K562 (cell line): ENCODE measurements at regions not wholly inside any gene's neighbourhood (a gene's known extent, or its start where the extent isn't known, plus 50 kb on each side); places are given as distances from the start of the nearest gene placed in this dataset.

Experiments
- ATAC-seq: fragments of 200-7000 bp; cut with Tn5 transposase; 3 replicates; pipeline ENCODE4 v1.9.1; 2020; ENCODE audit warnings: moderate library complexity
- BruUV-seq: library from RNA; stranded (reverse); fragments of 400-500 nt; replicated peaks from 2 replicates; lab custom pipeline; 2021; lab: Mats Ljungman, UMichigan
- CTCF ChIA-PET: fragments of 300-600 bp; formaldehyde crosslinking; extraction: SDS; loops from one replicate; lab custom pipeline; 2021; ENCODE audit warnings: low intra/inter-chr PET ratio; lab: Yijun Ruan, JAX
- POLR2A ChIA-PET: fragments of 300-600, 350-650 bp; sonication (Branson Sonifier 250); formaldehyde crosslinking; extraction: SDS; loops from one replicate; lab custom pipeline; 2021; ENCODE audit warnings: antibody characterized with exemption, inconsistent platforms; lab: Yijun Ruan, JAX
- DNase-seq, 4 experiments: peaks; one replicate each; pipeline versions ENCODE4 v3.0.0 to v3.0.0-alpha.2; 2011 to 2018; ENCODE audit warnings: low spot score in 3 of 4, mixed read lengths in 3 of 4; ENCODE audit errors: extremely low read depth in 1 of 4
- FAIRE-seq: peaks from 2 replicates; lab custom pipeline; 2011; peaks lifted over from hg19 to GRCh38; lab: Jason Lieb, UNC
- H2AFZ ChIP-seq: 2 replicates; pipeline ENCODE4 v1.6.0; 2011; ENCODE audit warnings: low read depth, low read length, control low read depth, inconsistent platforms
- H3K27ac ChIP-seq: fragments of 200-600 bp; 3 replicates; pipeline ENCODE4 v1.8.0; 2011; ENCODE audit warnings: low read depth, mild to moderate bottlenecking, control low read depth, inconsistent platforms, low read length, moderate library complexity, mixed read lengths; ENCODE audit errors: extremely low read depth
- H3K27me3 ChIP-seq, 2 experiments: fragments of 300-600 bp in 1 of 2; 2 replicates in 1 of 2; 3 replicates in 1 of 2; pipeline versions ENCODE4 v1.6.0 to v1.8.0; 2011; ENCODE audit warnings: inconsistent platforms in 2 of 2, low read length in 2 of 2, mild to moderate bottlenecking in 1 of 2, mixed read lengths in 1 of 2, moderate library complexity in 1 of 2; ENCODE audit not compliant: control insufficient read depth in 2 of 2, insufficient read depth in 2 of 2
- H3K36me3 ChIP-seq: fragments of 300-600 bp; 3 replicates; pipeline ENCODE4 v1.8.0; 2011; ENCODE audit warnings: mild to moderate bottlenecking, low read length, inconsistent platforms; ENCODE audit not compliant: control insufficient read depth, insufficient read depth
- H3K4me1 ChIP-seq, 2 experiments: fragments of 200-600 bp in 1 of 2; replicated peaks in 1 of 2; 2 replicates in 1 of 2; 3 replicates in 1 of 2; pipeline versions ENCODE4 v1.5.1 to v1.8.0; 2011; ENCODE audit warnings: inconsistent platforms in 2 of 2, low read length in 2 of 2, mild to moderate bottlenecking in 1 of 2, mixed read lengths in 1 of 2, moderate library complexity in 1 of 2; ENCODE audit not compliant: control insufficient read depth in 2 of 2, insufficient read depth in 2 of 2
- H3K4me2 ChIP-seq: 2 replicates; pipeline ENCODE4 v1.6.1; 2011; ENCODE audit warnings: low read length, control low read depth, inconsistent platforms, mixed read lengths; ENCODE audit not compliant: insufficient read depth
- H3K4me3 ChIP-seq: fragments of 200-600 bp; sonication (generic), shearing (Covaris generic); 2 replicates; pipeline ENCODE4 v1.5.1; 2016; ENCODE audit warnings: control low read depth, inconsistent platforms
- H3K79me2 ChIP-seq: fragments of 200-600 bp; 3 replicates; pipeline ENCODE4 v1.8.0; 2011; ENCODE audit warnings: low read length, inconsistent platforms; ENCODE audit not compliant: control insufficient read depth, insufficient read depth
- H3K9ac ChIP-seq, 2 experiments: 2 replicates each; pipeline versions ENCODE4 v1.6.0 to v1.6.1; 2011; ENCODE audit warnings: low read depth in 2 of 2, low read length in 2 of 2, control low read depth in 1 of 2, inconsistent platforms in 1 of 2, mild to moderate bottlenecking in 1 of 2, mixed read lengths in 1 of 2; ENCODE audit not compliant: insufficient read depth in 1 of 2
- H3K9me1 ChIP-seq: one replicate; pipeline ENCODE4 v1.6.0; 2011; ENCODE audit warnings: inconsistent platforms, mild to moderate bottlenecking, low read length, moderate library complexity; ENCODE audit not compliant: control insufficient read depth, insufficient read depth
- H3K9me3 ChIP-seq: replicated peaks from 2 replicates; pipeline ENCODE4 v1.5.1; 2011; ENCODE audit warnings: low read depth, low read length, inconsistent platforms; ENCODE audit not compliant: control insufficient read depth, insufficient read depth
- H4K20me1 ChIP-seq: replicated peaks from 2 replicates; pipeline ENCODE4 v1.6.1; 2011; ENCODE audit warnings: low read length, inconsistent platforms, mixed read lengths; ENCODE audit not compliant: control insufficient read depth, insufficient read depth
- BCOR ChIP-seq: fragments of 450-650 bp; IDR thresholded peaks from 2 replicates; pipeline ENCODE4 v1.6.1; 2016
- NCOA1 ChIP-seq: fragments of 450-650 bp; IDR thresholded peaks from 2 replicates; pipeline ENCODE4 v1.6.1; 2016; ENCODE audit warnings: low read depth
- POLR3A ChIP-seq: IDR thresholded peaks from 2 replicates; pipeline ENCODE4 v1.6.1; 2011; ENCODE audit warnings: borderline replicate concordance, mild to moderate bottlenecking, moderate library complexity; ENCODE audit not compliant: insufficient read length, insufficient read depth; ENCODE audit errors: extremely low read depth
- TEAD4 ChIP-seq, 2 experiments: sonication (generic) in 1 of 2; formaldehyde crosslinking in 1 of 2; IDR thresholded peaks; 2 replicates each; pipeline versions ENCODE4 v1.6.1 to v1.8.0; 2012 to 2022; ENCODE audit warnings: borderline replicate concordance in 1 of 2, inconsistent platforms in 1 of 2, low read length in 1 of 2, mild to moderate bottlenecking in 1 of 2, missing genetic modification reagents in 1 of 2
- ZNF311 ChIP-seq: fragments of 250-450 bp; sonication (Bioruptor Pico); IDR thresholded peaks from 2 replicates; pipeline ENCODE4 v1.4.0; 2020; ENCODE audit warnings: mild to moderate bottlenecking, moderate library complexity
- ZNF408 ChIP-seq: fragments of 250-450 bp; sonication (Bioruptor Pico); IDR thresholded peaks from 2 replicates; pipeline ENCODE4 v1.4.0; 2020; ENCODE audit warnings: low read depth, mild to moderate bottlenecking, moderate library complexity
- ZNF699 ChIP-seq: fragments of 250-450 bp; sonication (Bioruptor Pico); IDR thresholded peaks from 2 replicates; pipeline ENCODE4 v1.8.0; 2021; ENCODE audit warnings: mild to moderate bottlenecking, moderate library complexity; ENCODE audit not compliant: insufficient replicate concordance
- WGBS: fragments of 100-300 bp; shearing (Covaris generic); methylation state at CpG from one replicate; pipeline ENCODE4 v1.1.6; 2016; ENCODE audit warnings: low coverage, mixed read lengths; ENCODE audit not compliant: insufficient coverage; ENCODE audit errors: missing lambda C conversion rate; 5-methylcytosine and 5-hydroxymethylcytosine counted together
- in situ Hi-C: fragments of 300-500 bp; cut with MboI; formaldehyde crosslinking; loops from 4 replicates; pipeline ENCODE4 v1.15.0; 2018; ENCODE audit warnings: inconsistent platforms, mixed read lengths
- intact Hi-C: fragments of 100-400 bp; cut with micrococcal nuclease; formaldehyde crosslinking; loops from 2 replicates; pipeline ENCODE4 v1.14.2; 2022

GRCh38 chr1:199054694-199055093, 415.9 kb downstream of the PTPRC start:
- intact Hi-C loops: no loop called here
- no peak for ATAC-seq
- H4K20me1 ChIP-seq: no peaks in the 10 kb centered on the region
- no peaks in the 10 kb centered on the region for H3K27me3 ChIP-seq
- WGBS: 18% methylated on average over 1 of the region's 1 CpG
- H3K4me2 ChIP-seq: no peak overlapping the region
- peaks cover 2% of the 10 kb centered on the region; the same call in 1 of the 2 replicates for H3K9me3 ChIP-seq
- no peak overlapping the region for H2AFZ ChIP-seq
- TF ChIP-seq ZNF311 (CRISPR knock-in tag) (0 out of 2 replicates have a peak, but pooled peaks have one; percentile 17), ZNF408 (CRISPR knock-in tag) (no peak)
- TF ChIP-seq, all 486 proteins: peak for 1
- no peaks in the 10 kb centered on the region for H3K9me1 ChIP-seq
- no peaks in the 10 kb centered on the region for H3K4me1 ChIP-seq
- no TSS peak for BruUV-seq
- FAIRE-seq (no peak), DNase-seq (no peak)
- ChIA-PET CTCF (no interaction called here), POLR2A (no interaction called here)
- no peak overlapping the region for H3K27ac ChIP-seq
- H3K36me3 ChIP-seq: no peaks in the 10 kb centered on the region
- H3K79me2 ChIP-seq: no peaks in the 10 kb centered on the region
- no peak overlapping the region for H3K4me3 ChIP-seq
- no peak overlapping the region for H3K9ac ChIP-seq
- in situ Hi-C loops: no loop called here

GRCh38 chr1:199057322-199057721, 418.5 kb downstream of the PTPRC start:
- Histone ChIP-seq H2AFZ (no peak overlapping the region), H3K4me3 (no peak overlapping the region), H3K36me3 (no peaks in the 10 kb centered on the region), H3K9me1 (no peaks in the 10 kb centered on the region), H3K4me1 (no peaks in the 10 kb centered on the region), H3K4me2 (no peak overlapping the region), H3K9me3 (no peaks in the 10 kb centered on the region; the same call in 1 of the 2 replicates), H3K27me3 (no peaks in the 10 kb centered on the region), H3K9ac (no peak overlapping the region), H3K27ac (no peak overlapping the region), H4K20me1 (no peaks in the 10 kb centered on the region), H3K79me2 (no peaks in the 10 kb centered on the region)
- 0% methylated on average over 1 of the region's 1 CpG for WGBS
- FAIRE-seq (no peak), ATAC-seq (no peak), DNase-seq (no peak)
- ChIA-PET POLR2A (no interaction called here), CTCF (no interaction called here)
- no TSS peak for BruUV-seq
- in situ Hi-C loops: no loop called here
- TF ChIP-seq POLR3A (no peak), TEAD4 (IDR thresholded peaks at IDR 0.05; ENCODE audit: low read length) (no peak), TEAD4 (CRISPR knock-in tag; IDR thresholded peaks at IDR 0.05; ENCODE audit: borderline replicate concordance) (no peak), BCOR (no peak), ZNF699 (CRISPR knock-in tag) (no peak), NCOA1 (no peak)
- TF ChIP-seq, all 486 proteins: peak for 0
- intact Hi-C loops: no loop called here
